ENCODE measurements at regions not wholly inside any gene's neighbourhood (a gene's known extent, or its start where the extent isn't known, plus 50 kb on each side); places are given as distances from the start of the nearest gene placed in this dataset.
A peak's percentile ranks its signal among the peaks of the same experiment; 100 is the strongest.

DNA sequence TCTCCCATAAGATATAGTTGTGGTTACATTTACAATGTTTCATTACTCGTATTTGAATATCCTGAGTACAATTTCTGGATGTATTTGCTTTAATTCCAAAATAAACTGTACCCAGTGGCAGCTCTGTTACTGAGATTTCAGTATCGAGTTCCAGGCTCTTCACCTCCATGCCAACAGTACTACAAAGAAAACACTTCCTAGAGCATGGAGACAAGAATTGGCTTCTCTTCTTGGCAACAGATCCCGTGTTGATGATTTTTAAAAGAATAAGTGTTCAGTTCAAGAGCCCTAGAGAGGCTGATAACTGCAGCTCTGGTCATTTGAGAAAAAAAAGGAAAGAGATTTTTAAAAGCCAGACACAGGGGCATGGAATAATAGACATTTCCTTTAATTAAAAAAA, 302.8 kb downstream of the EFNB2 start:
- ATAC-seq (peak; percentile 82 to 90), DNase-seq (no peak)
- intact Hi-C loops (cut with DNase I), result no loop called here
- H3K4me3 ChIP-seq, result no peak overlapping the region
- no peaks in the 10 kb centered on the region for H3K9me3 ChIP-seq
- no peaks in the 10 kb centered on the region for H3K27me3 ChIP-seq (ENCODE audit: low read depth)
- TF ChIP-seq, protein P1, sequence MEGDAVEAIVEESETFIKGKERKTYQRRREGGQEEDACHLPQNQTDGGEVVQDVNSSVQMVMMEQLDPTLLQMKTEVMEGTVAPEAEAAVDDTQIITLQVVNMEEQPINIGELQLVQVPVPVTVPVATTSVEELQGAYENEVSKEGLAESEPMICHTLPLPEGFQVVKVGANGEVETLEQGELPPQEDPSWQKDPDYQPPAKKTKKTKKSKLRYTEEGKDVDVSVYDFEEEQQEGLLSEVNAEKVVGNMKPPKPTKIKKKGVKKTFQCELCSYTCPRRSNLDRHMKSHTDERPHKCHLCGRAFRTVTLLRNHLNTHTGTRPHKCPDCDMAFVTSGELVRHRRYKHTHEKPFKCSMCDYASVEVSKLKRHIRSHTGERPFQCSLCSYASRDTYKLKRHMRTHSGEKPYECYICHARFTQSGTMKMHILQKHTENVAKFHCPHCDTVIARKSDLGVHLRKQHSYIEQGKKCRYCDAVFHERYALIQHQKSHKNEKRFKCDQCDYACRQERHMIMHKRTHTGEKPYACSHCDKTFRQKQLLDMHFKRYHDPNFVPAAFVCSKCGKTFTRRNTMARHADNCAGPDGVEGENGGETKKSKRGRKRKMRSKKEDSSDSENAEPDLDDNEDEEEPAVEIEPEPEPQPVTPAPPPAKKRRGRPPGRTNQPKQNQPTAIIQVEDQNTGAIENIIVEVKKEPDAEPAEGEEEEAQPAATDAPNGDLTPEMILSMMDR (IDR thresholded peaks at IDR 0.05), result no peak
- H3K4me1 ChIP-seq, result no peaks in the 10 kb centered on the region
- H3K27ac ChIP-seq, result no peak overlapping the region
- H3K36me3 ChIP-seq, result no peaks in the 10 kb centered on the region

DNA sequence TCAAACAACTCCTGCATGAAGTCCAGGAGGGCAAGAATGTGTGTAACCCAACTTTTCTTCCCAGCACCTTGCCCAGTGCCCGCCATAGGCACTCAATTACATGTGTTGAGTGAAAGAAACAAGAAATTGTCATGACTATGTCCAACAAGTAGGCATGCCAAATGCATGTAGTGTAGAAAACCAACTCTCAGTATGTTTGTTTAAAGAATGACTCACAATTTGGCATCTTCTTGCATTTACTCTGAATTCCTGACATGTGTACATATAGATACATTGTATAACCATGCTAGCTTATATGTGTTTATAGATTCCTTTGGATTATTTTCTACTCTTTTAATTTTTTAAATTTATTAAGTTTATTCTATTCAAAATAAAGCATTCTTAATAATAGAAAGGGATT, 305.0 kb downstream of the EFNB2 start:
- ATAC-seq, result no peak
- no peak overlapping the region for H3K4me3 ChIP-seq
- TF ChIP-seq, protein P1 (IDR thresholded peaks at IDR 0.05), result no peak

DNA sequence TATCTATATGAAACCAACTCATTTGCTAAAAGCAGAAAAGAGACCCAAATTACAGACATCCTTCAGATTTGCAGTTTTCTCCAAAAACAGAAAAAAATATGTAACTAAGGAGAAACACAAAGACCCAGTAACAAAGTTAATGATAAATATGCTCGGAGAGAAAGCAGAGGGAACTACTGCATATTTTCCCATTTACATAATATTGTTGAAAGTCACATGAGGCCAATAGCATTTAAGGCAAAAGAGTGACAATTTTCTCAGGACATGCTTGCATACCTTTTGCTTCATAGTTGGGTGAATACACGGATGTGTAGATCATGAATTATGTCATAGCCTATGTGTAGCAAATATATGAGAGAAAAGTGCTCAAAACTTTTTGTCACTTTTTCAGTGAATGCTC, 310.3 kb downstream of the EFNB2 start:
- H3K4me3 ChIP-seq, result no peak overlapping the region
- no peaks in the 10 kb centered on the region for H3K9me3 ChIP-seq
- intact Hi-C loops (cut with DNase I), result no loop called here
- TF ChIP-seq, protein P1 (IDR thresholded peaks at IDR 0.05), result no peak
- no peaks in the 10 kb centered on the region for H3K36me3 ChIP-seq
- ATAC-seq (no peak), DNase-seq (no peak)
- H3K27me3 ChIP-seq (ENCODE audit: low read depth), result no peaks in the 10 kb centered on the region
- no peak overlapping the region for H3K27ac ChIP-seq
- H3K4me1 ChIP-seq, result no peaks in the 10 kb centered on the region

More for the DNA sequence above, 305.0 kb downstream of the EFNB2 start:
- no peaks in the 10 kb centered on the region for H3K9me3 ChIP-seq
- intact Hi-C loops (cut with DNase I), result no loop called here
- no peak overlapping the region for H3K27ac ChIP-seq
- H3K36me3 ChIP-seq, result no peaks in the 10 kb centered on the region
- no peaks in the 10 kb centered on the region for H3K27me3 ChIP-seq (ENCODE audit: low read depth)
- no peak for DNase-seq
- no peaks in the 10 kb centered on the region for H3K4me1 ChIP-seq

DNA sequence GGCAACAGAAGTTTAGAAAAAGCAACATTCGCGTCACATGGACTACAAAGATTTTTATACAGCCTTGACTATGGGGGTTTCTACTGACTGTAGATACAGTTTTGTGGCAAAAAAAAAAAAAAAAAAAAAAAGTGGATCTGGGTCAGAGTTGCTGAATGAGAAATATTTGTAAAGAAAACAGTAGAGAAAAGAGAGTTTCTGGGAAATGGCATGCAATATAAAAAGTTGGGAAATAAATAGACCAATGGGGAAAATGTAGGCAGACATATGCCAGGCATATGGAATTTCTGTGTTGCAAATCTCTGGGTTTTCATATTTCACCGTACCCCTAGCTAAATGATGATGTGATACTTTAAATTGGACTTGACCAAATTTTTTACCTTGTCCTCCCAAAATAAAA, 315.3 kb downstream of the EFNB2 start:
- Histone ChIP-seq H3K9me3 (no peaks in the 10 kb centered on the region), H3K4me3 (no peak overlapping the region), H3K36me3 (no peaks in the 10 kb centered on the region), H3K27me3 (ENCODE audit: low read depth) (no peaks in the 10 kb centered on the region), H3K27ac (no peak overlapping the region), H3K4me1 (no peaks in the 10 kb centered on the region)
- TF ChIP-seq, protein P1 (IDR thresholded peaks at IDR 0.05), result no peak
- DNase-seq (no peak), ATAC-seq (no peak)
- intact Hi-C loops (cut with DNase I), result no loop called here

DNA sequence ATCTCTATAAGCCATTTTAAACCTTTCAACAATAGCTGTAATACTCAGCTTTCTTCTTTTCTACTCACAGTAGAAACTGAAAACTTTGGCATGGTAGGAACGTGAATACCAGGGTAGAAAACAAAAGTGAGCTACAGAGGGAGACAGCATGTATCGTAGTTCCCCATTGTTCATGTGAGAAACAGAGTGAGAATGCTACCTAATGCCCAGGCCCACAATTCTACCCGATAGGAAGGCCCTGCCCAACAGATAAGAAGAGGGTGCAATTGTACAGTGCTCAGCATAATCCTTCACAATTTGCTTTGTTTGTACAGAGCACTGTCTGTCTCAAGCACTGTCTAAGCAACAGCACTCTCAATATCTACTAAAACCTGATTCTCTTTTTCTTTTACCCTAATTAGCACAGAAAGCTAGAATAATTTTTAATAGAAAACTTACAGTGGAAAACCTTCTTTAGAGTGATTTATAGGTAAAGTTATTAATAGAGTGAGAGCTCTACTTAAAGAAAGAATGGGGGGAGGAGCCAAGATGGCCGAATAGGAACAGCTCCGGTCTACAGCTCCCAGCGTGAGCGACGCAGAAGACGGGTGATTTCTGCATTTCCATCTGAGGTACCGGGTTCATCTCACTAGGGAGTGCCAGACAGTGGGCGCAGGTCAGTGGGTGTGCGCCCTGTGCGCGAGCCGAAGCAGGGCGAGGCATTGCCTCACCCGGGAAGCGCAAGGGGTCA, 322.3 kb downstream of the EFNB2 start:
- TF ChIP-seq, protein P1 (IDR thresholded peaks at IDR 0.05), result no peak
- Histone ChIP-seq H3K27ac (no peak overlapping the region), H3K36me3 (no peaks in the 10 kb centered on the region), H3K4me1 (no peaks in the 10 kb centered on the region), H3K4me3 (no peak overlapping the region), H3K9me3 (no peaks in the 10 kb centered on the region), H3K27me3 (ENCODE audit: low read depth) (no peaks in the 10 kb centered on the region)
- intact Hi-C loops (cut with DNase I), result no loop called here
- no peak for DNase-seq
- no peak for ATAC-seq
